HPDE6-E6E7 (cell line): ENCODE measurements at regions not wholly inside any gene's neighbourhood (a gene's known extent, or its start where the extent isn't known, plus 50 kb on each side); places are given as distances from the start of the nearest gene placed in this dataset.

ENCODE experiments used
- DNase-seq: peaks from one replicate; pipeline ENCODE4 v3.0.0; 2011; ENCODE audit warnings: missing footprints; ENCODE audit errors: extremely low spot score

GRCh38 chr3:147757866-147758265, 348.7 kb downstream of the ZIC1 start:
- DNase-seq = no peak

- no peak for DNase-seq
These were observed 349.6 kb downstream of the ZIC1 start for GRCh38 chr3:147758771-147759170.

GRCh38 chr3:147760085-147760484, 350.9 kb downstream of the ZIC1 start:
- no peak for DNase-seq

- no peak for DNase-seq
These were observed 351.8 kb downstream of the ZIC1 start for GRCh38 chr3:147760941-147761340.

- no peak for DNase-seq
These were observed 364.0 kb downstream of the ZIC1 start for GRCh38 chr3:147773116-147773630.

GRCh38 chr3:147775411-147775810, 366.2 kb downstream of the ZIC1 start:
- no peak for DNase-seq

- no peak for DNase-seq
These were observed 366.8 kb downstream of the ZIC1 start for GRCh38 chr3:147775816-147776530.

- DNase-seq = no peak
These were observed 384.7 kb downstream of the ZIC1 start for GRCh38 chr3:147793841-147794240.

- no peak for DNase-seq
These were observed 385.4 kb downstream of the ZIC1 start for GRCh38 chr3:147794596-147794995.

- DNase-seq = no peak
These were observed 386.3 kb downstream of the ZIC1 start for GRCh38 chr3:147795418-147795817.

- no peak for DNase-seq
These were observed 387.9 kb downstream of the ZIC1 start for GRCh38 chr3:147797095-147797494.

GRCh38 chr3:147799601-147800000, 390.4 kb downstream of the ZIC1 start:
- DNase-seq = no peak

GRCh38 chr3:147807776-147808175, 398.6 kb downstream of the ZIC1 start:
- DNase-seq = no peak

- no peak for DNase-seq
These were observed 400.0 kb downstream of the ZIC1 start for GRCh38 chr3:147809206-147809605.

GRCh38 chr3:147812186-147812911, 403.2 kb downstream of the ZIC1 start:
- no peak for DNase-seq

GRCh38 chr3:147813256-147813655, 404.1 kb downstream of the ZIC1 start:
- DNase-seq = no peak

GRCh38 chr3:147816752-147817151, 407.6 kb downstream of the ZIC1 start:
- peak; percentile 1 for DNase-seq

GRCh38 chr3:147832611-147833010, 423.4 kb downstream of the ZIC1 start:
- DNase-seq = no peak

- no peak for DNase-seq
These were observed 427.2 kb downstream of the ZIC1 start for GRCh38 chr3:147836330-147836729.

GRCh38 chr3:147838652-147839051, 429.5 kb downstream of the ZIC1 start:
- DNase-seq = no peak

GRCh38 chr3:147843331-147843730, 434.2 kb downstream of the ZIC1 start:
- no peak for DNase-seq

- no peak for DNase-seq
These were observed 437.1 kb downstream of the ZIC1 start for GRCh38 chr3:147846293-147846692.

GRCh38 chr3:147846854-147847478, 437.8 kb downstream of the ZIC1 start:
- DNase-seq = no peak
